ENCODE measurements at regions not wholly inside any gene's neighbourhood (a gene's known extent, or its start where the extent isn't known, plus 50 kb on each side); places are given as distances from the start of the nearest gene placed in this dataset.

GRCh38 chr2:42874949-42875801, 82.8 kb upstream of the HAAO start:
- Histone ChIP-seq H3K4me1 (peaks cover 0 to 43% (median 8%) of the 10 kb centered on the region in 4 donors), H3K9me3 (no peaks in the 10 kb centered on the region), H3K36me3 (no peaks in the 10 kb centered on the region), H3K27ac (peak overlapping the region; percentile 72 to 83 (median 79)), H3K4me3 (no peak overlapping the region), H3K27me3 (no peaks in the 10 kb centered on the region)
- 74 to 81% methylated on average over 6 to 18 of the region's 20 CpGs for WGBS, 2 donors (ENCODE audit: low coverage in 1 of 2)
- intact Hi-C loops (cut with DNase I; ENCODE audit: low total_unique reads) (no loop called here), in situ Hi-C loops (cut with MboI; ENCODE audit: low pct_ligation_motif_present in 1 of 4, low pct_unique_long_range_greater_than_20kb in 1 of 4, low sequenced_read_pairs in 3 of 4) (no loop called here)
- no peak for DNase-seq
- no peak for TF ChIP-seq CTCF (IDR thresholded peaks at IDR 0.05)
- TF ChIP-seq POLR2AphosphoS5 (IDR thresholded peaks at IDR 0.05) = peak in 1 of 3 donors; percentile 13

- Histone ChIP-seq H3K27ac (peak overlapping the region; percentile 27 to 83 (median 64)), H3K4me3 (no peak overlapping the region), H3K27me3 (no peaks in the 10 kb centered on the region), H3K9me3 (peaks cover 6 to 7% of the 10 kb centered on the region in 2 donors), H3K4me1 (peaks cover 0 to 31% (median 8%) of the 10 kb centered on the region in 4 donors), H3K36me3 (no peaks in the 10 kb centered on the region)
- WGBS, 2 donors (ENCODE audit: low coverage in 1 of 2) = 58 to 81% methylated on average over 3 of the region's 3 CpGs
- no peak for DNase-seq
- in situ Hi-C loops (cut with MboI; ENCODE audit: low pct_ligation_motif_present in 1 of 4, low pct_unique_long_range_greater_than_20kb in 1 of 4, low sequenced_read_pairs in 3 of 4) (no loop called here), intact Hi-C loops (cut with DNase I; ENCODE audit: low total_unique reads) (no loop called here)
- peak in 2 of 3 donors; percentile 20 to 27 for TF ChIP-seq POLR2AphosphoS5 (IDR thresholded peaks at IDR 0.05)
- TF ChIP-seq EP300 (IDR thresholded peaks at IDR 0.05; ENCODE audit: low read depth) = no peak
- TF ChIP-seq CTCF (IDR thresholded peaks at IDR 0.05) = no peak
- no peak for TF ChIP-seq POLR2A (IDR thresholded peaks at IDR 0.05)
Observed at GRCh38 chr2:42872721-42873120, 80.3 kb upstream of the HAAO start.

GRCh38 chr2:42871372-42871771, 79.0 kb upstream of the HAAO start:
- Histone ChIP-seq H3K9me3 (peaks cover 6 to 7% of the 10 kb centered on the region in 2 donors), H3K4me3 (no peak overlapping the region), H3K36me3 (no peaks in the 10 kb centered on the region), H3K4me1 (peaks cover 0 to 37% (median 8%) of the 10 kb centered on the region in 4 donors), H3K27me3 (no peaks in the 10 kb centered on the region), H3K27ac (no peak overlapping the region)
- no peak for TF ChIP-seq POLR2AphosphoS5 (IDR thresholded peaks at IDR 0.05)
- no peak for TF ChIP-seq CTCF (IDR thresholded peaks at IDR 0.05)
- TF ChIP-seq EP300 (IDR thresholded peaks at IDR 0.05; ENCODE audit: low read depth) = no peak
- TF ChIP-seq POLR2A (IDR thresholded peaks at IDR 0.05) = no peak
- in situ Hi-C loops (cut with MboI; ENCODE audit: low pct_ligation_motif_present in 1 of 4, low pct_unique_long_range_greater_than_20kb in 1 of 4, low sequenced_read_pairs in 3 of 4) (no loop called here), intact Hi-C loops (cut with DNase I; ENCODE audit: low total_unique reads) (no loop called here)
- 89 to 92% methylated on average over 3 to 4 of the region's 4 CpGs for WGBS, 2 donors (ENCODE audit: low coverage in 1 of 2)
- DNase-seq = no peak

- intact Hi-C loops (cut with DNase I; ENCODE audit: low total_unique reads) = no loop called here
Observed at GRCh38 chr2:42868874-42869273, 76.5 kb upstream of the HAAO start.

More at GRCh38 chr2:42868874-42869273, 76.5 kb upstream of the HAAO start:
- no peak for DNase-seq
- H3K27ac ChIP-seq = no peak overlapping the region
- H3K36me3 ChIP-seq = no peaks in the 10 kb centered on the region
- H3K4me1 ChIP-seq = peaks cover 0 to 17% (median 0%) of the 10 kb centered on the region in 4 donors
- in situ Hi-C loops (cut with MboI; ENCODE audit: low pct_ligation_motif_present in 1 of 4, low pct_unique_long_range_greater_than_20kb in 1 of 4, low sequenced_read_pairs in 3 of 4) = no loop called here
- no peaks in the 10 kb centered on the region for H3K27me3 ChIP-seq
- TF ChIP-seq EP300 (IDR thresholded peaks at IDR 0.05; ENCODE audit: low read depth) (no peak), POLR2A (IDR thresholded peaks at IDR 0.05) (no peak), POLR2AphosphoS5 (IDR thresholded peaks at IDR 0.05) (no peak), CTCF (IDR thresholded peaks at IDR 0.05) (no peak)
- H3K4me3 ChIP-seq = no peak overlapping the region
- peaks cover 6 to 7% of the 10 kb centered on the region in 2 donors for H3K9me3 ChIP-seq
- WGBS, 2 donors (ENCODE audit: low coverage in 1 of 2) = 89 to 94% methylated on average over 2 of the region's 2 CpGs

All from transverse colon (tissue), 4 donors.